ENCODE measurements at regions not wholly inside any gene's neighbourhood (a gene's known extent, or its start where the extent isn't known, plus 50 kb on each side); places are given as distances from the start of the nearest gene placed in this dataset.

DNA sequence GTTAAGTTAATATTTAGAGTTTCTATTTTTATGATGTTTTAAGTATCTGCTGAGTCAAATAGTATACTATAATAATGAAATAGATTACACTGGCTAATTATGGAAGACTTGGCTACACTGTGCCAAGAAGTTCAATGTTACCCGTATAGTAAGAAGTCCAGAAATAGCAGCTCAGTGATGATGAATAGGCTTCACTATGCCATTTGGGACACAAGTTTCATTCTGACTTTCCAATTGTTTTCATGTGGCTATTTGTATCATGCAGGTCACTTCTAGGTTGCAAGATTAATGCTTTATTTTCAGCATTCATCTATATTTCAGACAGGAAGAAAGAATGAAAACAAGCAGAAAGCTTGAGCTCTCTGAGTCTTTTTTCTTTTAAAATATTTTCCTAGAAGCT, 194.5 kb upstream of the RIOK2 start:
- DNase-seq (ENCODE audit: missing footprints) = no peak
- ATAC-seq = no peak
- intact Hi-C loops (cut with DNase I) = no loop called here

DNA sequence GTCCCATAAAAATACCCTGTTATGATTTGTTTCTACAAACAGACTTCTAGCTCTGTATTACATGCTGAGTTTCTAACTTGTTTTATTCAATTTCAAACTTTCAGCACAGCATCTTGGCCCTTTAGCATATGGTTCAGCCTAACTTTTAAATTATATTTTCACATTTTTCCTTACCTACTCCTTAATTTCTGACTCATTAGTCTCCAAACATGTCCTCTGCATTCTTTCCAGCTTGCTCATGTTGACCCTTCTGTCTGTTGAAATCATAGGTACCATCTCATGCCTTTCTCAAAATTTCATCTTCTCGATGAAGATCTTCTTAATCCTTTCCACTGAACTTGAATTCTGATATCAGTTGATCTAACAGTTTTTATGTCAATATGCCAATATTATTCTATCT, 200.9 kb upstream of the RIOK2 start:
- no peak for DNase-seq (ENCODE audit: missing footprints)
- no peak for ATAC-seq
- intact Hi-C loops (cut with DNase I) = no loop called here

DNA sequence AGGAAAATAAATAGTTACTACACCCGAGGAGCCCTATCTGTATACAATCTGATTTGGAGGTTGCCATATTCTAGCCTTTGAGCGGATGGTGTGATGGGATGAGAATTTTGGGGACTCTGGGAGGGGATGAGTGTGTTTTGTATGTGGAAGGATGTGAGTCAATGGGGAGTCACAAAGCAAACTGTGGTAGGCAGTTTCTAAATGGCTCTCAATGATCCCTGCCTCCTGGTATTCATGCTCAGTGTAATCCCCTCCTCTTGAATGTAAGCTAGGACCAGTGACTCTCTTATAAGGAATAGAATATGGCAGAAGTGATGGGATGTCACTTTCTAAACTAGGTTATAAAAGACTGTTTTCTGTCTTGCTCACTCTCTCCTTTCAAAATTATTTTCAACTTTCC, 205.7 kb upstream of the RIOK2 start:
- intact Hi-C loops (cut with DNase I) = no loop called here
- no peak for ATAC-seq

DNA sequence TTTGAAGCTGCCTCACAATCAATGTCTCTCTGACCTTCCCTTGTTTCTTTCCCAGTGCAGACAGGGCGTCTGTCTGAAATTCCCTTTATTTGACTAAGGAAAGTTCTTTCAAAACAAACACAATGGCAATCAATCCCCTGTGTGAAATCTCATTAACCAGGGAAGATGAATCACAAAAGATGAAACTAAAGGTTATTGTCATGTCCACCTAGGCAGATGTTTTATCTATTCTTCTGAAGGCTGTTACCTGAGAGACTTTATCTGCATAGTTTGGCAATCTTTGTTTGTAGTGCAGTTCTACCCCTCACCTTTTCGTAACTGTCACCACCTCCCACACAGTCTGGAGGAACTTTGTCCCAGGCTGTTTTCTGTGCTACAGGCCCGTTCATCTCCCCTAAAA, 217.5 kb upstream of the RIOK2 start:
- DNase-seq (ENCODE audit: missing footprints) (no peak), ATAC-seq (no peak)
- intact Hi-C loops (cut with DNase I) = no loop called here

More for the DNA sequence above, 205.7 kb upstream of the RIOK2 start:
- DNase-seq (ENCODE audit: missing footprints) = no peak

DNA sequence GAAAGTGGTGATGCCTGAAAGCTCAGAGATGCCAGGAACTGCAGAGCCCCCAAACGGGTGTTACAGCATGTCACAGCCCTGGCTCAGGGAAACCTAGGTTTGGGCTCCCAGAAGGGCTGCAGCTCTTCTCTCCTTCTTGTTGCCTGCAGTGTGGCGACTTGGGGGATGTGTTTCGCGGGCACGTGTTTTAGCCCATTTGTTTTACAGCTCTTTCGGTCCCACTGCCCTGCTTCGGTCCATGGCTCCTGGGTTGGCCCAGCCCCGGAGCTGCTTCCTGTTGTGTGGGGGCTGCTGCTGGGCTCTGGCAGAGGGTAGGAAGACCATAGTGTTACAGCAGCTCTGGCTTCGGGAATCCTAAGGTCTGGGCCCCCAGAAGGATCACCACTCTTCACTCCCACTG, 222.9 kb upstream of the RIOK2 start:
- intact Hi-C loops (cut with DNase I) = no loop called here

DNA sequence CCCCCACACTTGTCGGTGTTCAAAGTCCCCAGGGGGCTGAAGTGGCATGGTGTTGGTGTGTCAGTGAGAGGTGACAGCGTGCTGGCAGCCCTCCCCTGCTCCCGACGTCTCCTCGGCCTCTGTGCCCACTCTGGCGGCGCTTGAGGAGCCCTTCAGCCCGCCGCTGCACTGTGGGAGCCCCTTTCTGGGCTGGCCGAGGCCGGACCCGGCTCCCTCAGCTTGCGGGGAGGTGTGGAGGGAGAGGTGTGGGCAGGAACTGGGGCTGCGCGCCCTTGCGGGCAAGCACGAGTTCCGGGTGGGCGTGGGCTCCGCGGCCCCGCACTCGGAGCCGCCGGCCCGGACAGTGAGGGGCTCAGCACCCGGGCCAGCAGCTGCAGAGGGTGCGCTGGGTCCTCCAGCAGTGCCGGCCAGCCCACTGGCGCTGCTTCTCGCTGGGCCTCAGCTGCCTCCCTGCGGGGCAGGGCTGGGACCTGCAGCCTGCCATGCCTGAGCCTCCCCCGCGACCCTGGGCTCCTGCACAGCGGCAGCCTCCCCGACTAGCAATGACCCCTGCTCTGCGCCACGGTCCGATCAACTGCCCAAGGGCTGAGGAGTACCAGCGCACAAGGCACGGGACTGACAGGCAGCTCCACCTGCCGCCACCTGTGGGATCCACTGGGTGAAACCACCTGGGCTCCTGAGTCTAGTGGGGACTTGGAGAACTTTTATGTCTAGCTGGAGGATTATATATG, 224.1 kb upstream of the RIOK2 start:
- no peak for ATAC-seq
- DNase-seq (ENCODE audit: missing footprints) = no peak
- intact Hi-C loops (cut with DNase I) = no loop called here

More for the DNA sequence above, 222.9 kb upstream of the RIOK2 start:
- no peak for DNase-seq (ENCODE audit: missing footprints)
- no peak for ATAC-seq

DNA sequence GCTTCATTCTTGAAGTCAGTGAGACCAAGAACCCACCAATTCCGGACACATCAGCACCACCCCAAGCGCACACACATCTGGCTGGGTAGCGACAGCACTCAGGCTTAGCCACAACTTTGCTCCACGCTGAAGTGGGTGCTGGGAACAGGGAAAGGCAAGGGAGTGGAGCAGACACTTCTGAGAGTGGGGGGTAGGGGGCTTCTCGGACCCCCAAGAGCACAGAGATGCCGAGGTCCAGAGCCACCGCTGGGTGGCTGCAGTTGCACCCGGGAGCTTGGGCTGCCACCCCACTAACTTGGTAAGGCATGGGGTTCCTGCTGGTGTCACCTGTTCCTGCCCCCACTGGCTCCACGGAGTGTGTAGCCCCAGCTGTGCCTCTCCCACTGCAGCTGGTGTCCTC, 225.3 kb upstream of the RIOK2 start:
- no peak for DNase-seq (ENCODE audit: missing footprints)
- no peak for ATAC-seq
- intact Hi-C loops (cut with DNase I) = no loop called here

DNA sequence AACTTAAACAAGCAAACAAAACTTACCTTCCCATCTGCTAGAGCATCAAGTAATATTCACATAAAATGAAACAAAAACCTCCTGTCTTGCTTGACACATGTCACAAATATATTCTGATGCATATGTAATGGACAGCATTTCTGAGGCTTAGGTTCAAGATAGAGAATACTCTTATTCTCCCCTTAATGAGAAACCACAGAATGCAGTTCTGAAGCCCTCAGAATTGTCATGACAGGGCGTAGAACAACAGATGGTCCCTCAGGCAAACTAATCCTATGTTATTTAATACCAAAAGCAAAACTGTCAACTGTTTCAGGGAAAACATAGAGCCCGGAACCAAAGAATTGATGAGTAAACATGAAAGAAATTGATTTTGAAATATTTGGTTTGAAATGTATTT, 229.9 kb upstream of the RIOK2 start:
- intact Hi-C loops (cut with DNase I) = no loop called here
- ATAC-seq = no peak
- DNase-seq (ENCODE audit: missing footprints) = no peak

DNA sequence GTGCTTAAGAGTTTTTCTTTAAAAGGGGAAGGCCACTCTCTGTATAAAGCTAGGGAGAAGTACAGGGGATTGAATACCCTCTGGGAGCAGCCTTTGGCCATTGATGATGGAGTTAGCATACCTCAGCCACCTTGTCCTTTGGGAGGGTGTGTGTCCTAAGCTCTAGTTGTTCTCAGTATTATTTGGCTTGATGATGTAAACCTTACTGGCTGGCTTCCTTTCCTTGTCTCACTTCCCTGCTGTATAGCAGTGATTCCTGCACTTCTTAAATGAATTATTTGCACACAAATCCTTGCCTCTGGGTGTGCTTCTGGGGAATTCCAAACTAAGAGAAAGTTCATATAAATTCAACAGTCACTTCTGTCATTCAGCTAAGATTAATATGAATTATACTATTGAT, 234.9 kb upstream of the RIOK2 start:
- no peak for ATAC-seq
- intact Hi-C loops (cut with DNase I) = no loop called here
- no peak for DNase-seq (ENCODE audit: missing footprints)

DNA sequence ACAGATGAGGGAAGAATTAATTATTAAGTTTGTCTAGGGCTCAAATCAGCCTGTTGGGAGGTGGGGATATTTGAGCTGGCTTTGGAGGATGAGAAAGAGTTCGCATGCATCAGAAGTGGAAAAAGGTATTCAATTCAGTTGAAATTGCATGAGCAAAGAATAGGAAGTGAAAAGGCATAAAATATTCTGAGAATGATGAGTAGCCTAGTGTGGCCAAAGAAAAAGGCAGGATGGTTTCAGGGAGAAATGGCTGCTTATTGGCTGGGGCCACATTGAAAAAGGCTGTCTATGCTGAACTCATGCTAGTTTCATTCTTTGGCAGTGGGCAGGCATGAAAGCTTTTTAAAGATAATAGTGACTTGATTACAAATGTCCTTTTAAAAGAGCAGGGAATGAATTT, 235.4 kb upstream of the RIOK2 start:
- no peak for ATAC-seq
- intact Hi-C loops (cut with DNase I) = no loop called here

DNA sequence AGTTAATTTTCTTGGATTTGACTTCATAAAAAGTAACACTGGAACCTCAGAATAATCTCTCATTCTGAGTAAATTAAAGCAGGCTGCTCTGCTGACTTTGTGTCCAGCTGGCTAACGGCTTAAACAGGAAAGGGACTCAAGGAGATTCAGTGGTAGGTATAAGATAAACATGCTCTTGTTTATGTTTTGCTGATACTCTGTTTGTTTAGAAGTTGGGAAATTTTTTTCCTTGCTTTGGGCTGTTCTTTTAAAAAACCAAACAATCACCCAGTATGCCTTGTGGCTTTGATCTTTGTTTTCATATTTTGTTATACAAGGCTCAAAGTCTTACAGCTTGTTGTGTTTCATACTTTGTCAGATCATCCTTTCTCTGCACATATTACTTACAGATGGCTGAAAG, 237.6 kb upstream of the RIOK2 start:
- ATAC-seq (no peak), DNase-seq (ENCODE audit: missing footprints) (no peak)
- intact Hi-C loops (cut with DNase I) = no loop called here

More for the DNA sequence above, 235.4 kb upstream of the RIOK2 start:
- DNase-seq (ENCODE audit: missing footprints) = no peak

DNA sequence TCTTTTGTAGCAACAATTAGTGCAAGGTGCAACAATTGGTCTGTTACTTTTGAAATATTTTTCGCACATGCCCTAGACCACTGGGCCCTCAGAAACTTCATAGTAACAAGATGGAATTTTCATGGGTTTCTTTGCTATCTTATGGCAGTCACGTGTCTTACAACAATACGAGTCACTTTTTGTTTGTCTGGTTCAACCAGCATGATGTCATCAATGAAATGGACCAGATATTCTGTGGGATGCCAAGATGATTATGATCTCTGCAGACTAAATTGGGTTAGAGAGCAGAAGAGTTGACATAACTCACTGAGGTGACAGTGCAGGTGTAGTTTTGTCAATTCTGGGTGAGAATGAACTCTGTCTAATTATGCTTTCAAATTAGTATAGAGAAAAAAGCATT, 239.6 kb upstream of the RIOK2 start:
- no peak for ATAC-seq
- intact Hi-C loops (cut with DNase I) = loop anchor here (1.0 kb wide), 1 partner anchor 19 kb away; no protein-coding TSS in a partner anchor
- no peak for DNase-seq (ENCODE audit: missing footprints)

DNA sequence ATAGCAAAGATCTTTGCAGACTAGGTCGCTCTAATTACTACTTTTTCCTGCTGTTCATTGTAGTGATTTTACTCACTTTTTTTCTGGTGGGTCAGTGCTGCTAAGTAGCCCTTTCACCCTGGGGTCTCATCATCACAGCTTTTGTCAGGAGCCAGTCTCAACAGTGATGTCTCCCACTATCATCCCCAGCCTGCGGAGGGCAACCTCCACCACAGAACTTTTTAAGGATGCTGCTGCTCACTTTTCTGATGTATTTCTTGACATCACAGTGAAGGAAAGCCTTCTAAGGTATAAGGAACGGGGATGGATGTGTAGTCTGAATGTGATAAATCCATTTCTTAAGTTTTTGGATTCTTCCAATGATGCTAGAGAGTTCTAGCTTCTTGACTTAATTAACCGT, 242.5 kb upstream of the RIOK2 start:
- ATAC-seq (no peak), DNase-seq (ENCODE audit: missing footprints) (no peak)
- intact Hi-C loops (cut with DNase I) = no loop called here

DNA sequence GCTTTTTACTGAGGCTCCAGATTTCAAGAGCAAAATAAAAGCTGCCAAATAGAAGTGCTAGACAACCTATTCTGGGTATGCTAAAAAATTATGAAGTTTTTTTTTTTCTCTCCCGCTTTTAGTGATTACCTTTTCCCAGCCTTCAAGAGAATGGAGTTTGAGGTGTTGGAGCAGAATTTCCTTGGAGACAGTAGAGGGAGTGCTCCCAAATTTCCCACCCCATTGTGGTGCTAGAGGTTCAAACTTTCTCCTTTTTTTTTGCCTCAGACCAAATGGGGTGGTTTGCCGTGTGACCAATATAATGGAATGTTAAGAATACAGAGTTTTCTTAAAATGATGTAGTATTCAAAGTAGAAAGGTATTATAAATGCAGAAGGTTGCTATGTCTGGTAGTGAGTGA, 244.2 kb upstream of the RIOK2 start:
- intact Hi-C loops (cut with DNase I) = no loop called here
- no peak for ATAC-seq
- no peak for DNase-seq (ENCODE audit: missing footprints)

DNA sequence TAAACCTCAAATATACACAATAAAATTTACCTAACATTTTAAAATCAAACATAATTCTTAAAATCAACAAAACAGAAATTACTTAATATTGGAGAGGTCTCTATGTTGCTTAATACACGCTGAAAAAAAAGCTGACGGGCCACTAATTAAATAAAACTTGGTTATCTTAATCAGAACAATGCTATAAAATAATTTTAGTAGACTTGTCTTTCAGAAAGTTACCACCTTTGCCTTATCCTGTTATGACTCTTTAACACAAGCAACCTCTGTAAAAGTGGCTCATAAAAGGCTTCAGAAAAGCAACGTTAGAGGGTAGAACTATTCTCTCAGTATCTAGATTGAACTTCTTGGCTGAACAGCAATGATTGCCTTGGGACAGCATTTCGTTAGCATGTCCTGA, 251.0 kb upstream of the RIOK2 start:
- DNase-seq (ENCODE audit: missing footprints) (no peak), ATAC-seq (no peak)
- intact Hi-C loops (cut with DNase I) = no loop called here

DNA sequence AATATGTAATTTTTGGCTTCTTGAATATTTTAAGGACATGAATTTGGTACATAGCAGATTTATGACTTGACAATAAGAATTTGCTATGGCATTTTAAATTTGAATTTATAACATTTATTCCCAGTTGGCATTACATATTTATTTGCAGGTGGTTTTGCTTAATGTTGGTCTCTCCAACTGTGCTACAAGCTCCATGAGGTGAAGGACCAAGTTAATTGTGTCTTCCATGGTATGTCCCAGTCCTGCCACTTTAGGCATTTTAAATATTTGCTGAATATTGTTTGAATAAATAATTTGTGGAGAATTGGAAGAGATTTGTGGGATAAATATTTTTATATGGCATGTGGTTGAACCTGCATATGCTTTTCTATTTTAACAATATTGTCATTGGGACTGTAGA, 253.4 kb upstream of the RIOK2 start:
- no peak for DNase-seq (ENCODE audit: missing footprints)
- intact Hi-C loops (cut with DNase I) = no loop called here
- no peak for ATAC-seq

DNA sequence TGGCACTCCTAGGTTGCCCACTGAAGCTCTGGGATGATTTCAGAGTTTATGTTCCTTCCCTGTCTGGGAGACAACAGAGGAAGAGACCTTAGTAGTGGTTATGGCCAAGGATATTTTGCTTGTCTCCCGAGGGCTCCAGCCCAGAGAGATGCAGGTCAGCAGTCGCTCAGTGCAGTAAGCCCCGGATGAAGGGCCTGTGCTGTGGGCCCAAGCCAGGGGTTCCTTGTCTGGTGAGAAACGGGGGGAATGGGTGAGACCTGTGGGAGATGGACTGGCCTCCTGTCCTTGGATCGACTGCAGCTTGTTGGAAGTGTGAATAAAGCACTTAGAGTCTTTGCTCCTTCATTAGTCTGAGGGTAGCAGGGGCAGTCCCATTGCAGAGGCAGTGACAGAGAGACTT, 260.7 kb upstream of the RIOK2 start:
- intact Hi-C loops (cut with DNase I) = no loop called here
- DNase-seq (ENCODE audit: missing footprints) (no peak), ATAC-seq (no peak)

DNA sequence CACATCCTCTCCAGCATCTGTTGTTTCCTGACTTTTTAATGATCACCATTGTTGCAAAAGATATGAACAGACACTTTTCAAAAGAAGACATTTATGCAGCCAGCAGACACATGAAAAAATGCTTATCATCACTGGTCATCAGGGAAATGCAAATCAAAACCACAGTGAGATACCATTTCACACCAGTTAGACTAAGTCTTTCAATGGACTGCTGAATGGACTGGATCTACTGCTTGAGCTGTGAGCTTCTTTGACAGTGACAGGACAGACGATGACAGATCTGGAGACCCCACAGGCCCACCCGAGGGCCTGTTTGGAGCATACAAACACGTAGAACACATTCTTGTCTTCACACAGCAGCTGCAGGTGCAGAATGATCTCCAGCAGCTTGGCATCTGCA, 266.1 kb upstream of the RIOK2 start:
- no peak for DNase-seq (ENCODE audit: missing footprints)
- intact Hi-C loops (cut with DNase I) = no loop called here

DNA sequence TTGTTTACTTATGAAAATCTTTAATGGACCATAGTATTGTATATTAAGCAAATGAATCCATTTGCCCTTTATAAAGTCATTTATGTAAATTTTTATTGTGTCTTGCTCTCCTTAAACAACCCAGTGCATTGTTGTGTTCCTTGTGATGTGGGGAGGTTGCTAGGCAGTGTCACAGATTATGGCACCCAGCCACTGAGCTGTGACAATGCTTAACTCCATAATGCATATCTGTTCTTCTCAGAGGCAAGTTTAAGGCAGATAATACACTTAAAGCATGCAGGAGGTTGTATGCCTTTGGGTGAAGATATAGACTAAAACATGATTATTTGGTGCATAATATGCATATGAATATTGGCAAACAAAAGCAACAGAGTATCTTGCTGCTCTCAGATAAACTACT, 269.6 kb upstream of the RIOK2 start:
- intact Hi-C loops (cut with DNase I) = no loop called here
- ATAC-seq = peak; percentile 48

More for the DNA sequence above, 266.1 kb upstream of the RIOK2 start:
- no peak for ATAC-seq

DNA sequence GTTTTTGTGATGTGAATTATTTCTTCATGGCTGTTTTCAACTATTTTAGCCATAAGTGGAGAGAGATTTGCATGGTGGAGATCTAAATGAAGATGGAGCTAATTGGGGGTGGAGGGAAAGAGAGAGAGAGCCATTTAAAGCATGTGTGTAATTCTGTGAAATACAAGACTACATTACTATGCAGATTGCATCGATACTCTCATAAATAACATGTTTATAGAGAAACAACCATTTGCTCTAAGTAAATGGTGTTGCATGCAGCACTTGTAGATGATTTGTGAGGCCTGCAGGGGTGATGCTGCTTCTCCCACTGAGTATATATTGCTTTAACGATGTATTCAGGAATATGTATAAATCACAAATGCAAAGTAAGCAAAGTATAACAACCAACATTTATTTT, 270.2 kb upstream of the RIOK2 start:
- DNase-seq (ENCODE audit: missing footprints) (no peak), ATAC-seq (no peak)
- intact Hi-C loops (cut with DNase I) = no loop called here

More for the DNA sequence above, 269.6 kb upstream of the RIOK2 start:
- no peak for DNase-seq (ENCODE audit: missing footprints)

DNA sequence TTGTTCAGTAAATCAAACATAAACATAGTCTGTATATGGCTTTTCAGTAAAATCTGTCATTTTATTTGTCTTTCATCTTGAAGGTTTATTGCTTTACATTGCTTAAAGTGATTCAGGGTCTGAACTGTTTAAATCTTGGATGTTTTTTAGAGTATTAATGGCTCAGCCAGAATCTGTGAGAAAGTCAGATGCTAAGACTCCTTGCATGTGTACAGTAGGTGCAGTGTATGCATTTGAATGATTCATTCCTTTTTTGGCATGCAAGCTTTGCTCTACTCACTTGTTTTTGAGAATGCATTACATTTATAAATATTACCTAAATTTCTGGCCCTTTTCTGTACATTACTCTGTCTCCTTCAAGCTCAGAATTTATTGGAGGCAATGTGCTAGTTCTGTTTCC, 271.0 kb upstream of the RIOK2 start:
- ATAC-seq = no peak
- DNase-seq (ENCODE audit: missing footprints) = no peak
- intact Hi-C loops (cut with DNase I) = no loop called here
